MG63 (cell line): ENCODE measurements at regions not wholly inside any gene's neighbourhood (a gene's known extent, or its start where the extent isn't known, plus 50 kb on each side); places are given as distances from the start of the nearest gene placed in this dataset.

Source experiments
- DNase-seq: peaks from one replicate; pipeline ENCODE4 v3.0.0-alpha.2; 2020
- H3K27me3 ChIP-seq: fragments of 250-450 bp; sonication (Bioruptor Pico); 2 replicates; pipeline ENCODE4 v1.5.1; 2020; ENCODE audit warnings: mild to moderate bottlenecking, moderate library complexity
- H3K36me3 ChIP-seq: fragments of 250-450 bp; sonication (Bioruptor Pico); 2 replicates; pipeline ENCODE4 v1.5.1; 2020; ENCODE audit warnings: mild to moderate bottlenecking, moderate library complexity
- H3K4me3 ChIP-seq: fragments of 250-450 bp; sonication (Bioruptor Pico); 2 replicates; pipeline ENCODE4 v1.5.1; 2020; ENCODE audit warnings: mild to moderate bottlenecking, moderate library complexity
- H3K9me3 ChIP-seq: fragments of 250-450 bp; sonication (Bioruptor Pico); 2 replicates; pipeline ENCODE4 v1.5.1; 2020; ENCODE audit warnings: mild to moderate bottlenecking, moderate library complexity

DNA sequence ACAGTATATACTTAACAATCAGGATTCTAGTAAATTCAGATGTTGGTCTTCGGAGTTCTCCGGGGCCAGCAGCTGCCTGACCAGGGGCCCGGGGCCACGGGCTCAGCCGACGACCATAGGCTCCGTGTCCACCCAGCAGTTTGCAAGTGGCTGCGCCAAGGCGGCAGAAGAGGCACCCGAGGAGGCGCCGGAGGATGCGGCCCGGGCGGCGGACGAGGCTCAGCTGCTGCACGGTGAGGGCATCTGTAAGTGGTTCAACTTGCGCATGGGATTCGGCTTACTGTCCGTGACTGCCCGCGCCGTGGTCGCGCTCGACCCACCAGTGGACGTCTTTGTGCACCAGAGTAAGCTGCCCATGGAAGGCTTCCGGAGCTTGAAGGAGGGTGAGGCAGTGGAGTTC is 136.3 kb downstream of the NUP35 start:
- DNase-seq: no peak
- Histone ChIP-seq H3K4me3 (no peak overlapping the region), H3K27me3 (no peaks in the 10 kb centered on the region), H3K9me3 (no peaks in the 10 kb centered on the region), H3K36me3 (no peaks in the 10 kb centered on the region)

DNA sequence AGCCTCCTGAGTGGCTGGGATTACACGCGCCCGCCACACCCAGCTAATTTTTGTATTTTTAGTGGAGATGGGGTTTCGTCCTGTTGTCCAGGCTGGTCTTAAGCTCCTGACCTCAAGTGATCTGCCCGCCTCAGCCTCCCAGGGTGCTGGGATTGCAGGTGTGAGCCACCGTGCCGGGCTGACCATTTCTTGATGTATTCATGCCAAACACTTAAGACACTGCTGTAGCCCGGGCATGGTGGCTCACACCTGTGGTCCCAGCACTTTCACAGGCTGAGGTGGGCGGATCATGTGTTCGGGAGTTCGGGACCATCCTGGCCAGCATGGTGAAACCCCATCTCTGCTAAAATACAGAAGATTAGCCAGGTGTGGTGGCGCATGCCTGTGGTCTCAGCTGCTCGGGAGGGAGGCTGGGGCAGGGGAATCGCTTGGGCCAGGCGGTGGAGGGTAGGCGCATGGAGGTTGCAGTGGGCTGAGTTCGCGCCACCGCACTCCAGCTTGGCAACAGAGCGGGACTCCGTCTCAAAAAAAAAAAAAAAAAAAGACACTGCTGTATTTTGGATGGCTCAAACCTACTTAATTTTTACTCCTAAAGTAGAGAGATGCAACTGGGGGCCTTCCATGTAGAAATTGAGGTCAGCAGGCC is 140.8 kb downstream of the NUP35 start:
- no peaks in the 10 kb centered on the region for H3K27me3 ChIP-seq
- DNase-seq: no peak
- H3K4me3 ChIP-seq: no peak overlapping the region
- no peaks in the 10 kb centered on the region for H3K9me3 ChIP-seq
- H3K36me3 ChIP-seq: no peaks in the 10 kb centered on the region

DNA sequence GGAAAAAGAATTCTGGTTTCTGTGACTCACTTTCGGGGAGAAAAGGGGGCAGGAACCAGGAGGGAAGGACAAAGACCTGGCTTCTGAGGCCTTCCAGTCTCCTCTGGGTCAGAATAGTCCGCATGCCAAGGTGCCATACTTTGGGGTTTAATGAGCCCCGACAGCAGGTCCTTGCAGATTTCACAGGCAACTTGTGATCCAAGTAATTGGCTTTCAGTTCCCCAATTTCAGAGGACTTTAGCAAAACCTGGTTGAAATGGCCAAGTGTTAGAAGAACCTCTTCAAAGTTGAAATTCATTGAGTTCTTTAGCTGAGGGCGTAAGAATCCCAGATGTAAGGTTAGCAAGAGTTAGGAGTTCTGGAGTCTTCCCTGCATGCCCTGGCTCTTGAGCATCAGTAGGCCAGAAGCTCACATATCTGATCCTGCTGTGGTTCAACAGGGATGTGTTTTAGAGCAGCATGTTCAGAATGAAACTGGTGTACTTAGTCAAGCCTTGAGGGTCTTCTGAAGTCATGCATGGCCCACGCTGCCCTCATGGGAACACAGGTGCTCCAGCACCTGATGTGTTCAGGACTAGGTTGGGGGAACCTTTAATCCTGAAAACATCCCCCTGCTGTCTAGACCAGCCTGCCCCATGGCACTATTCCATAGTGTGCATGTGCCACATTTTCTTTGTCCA is 143.0 kb downstream of the NUP35 start:
- Histone ChIP-seq H3K27me3 (no peaks in the 10 kb centered on the region), H3K4me3 (no peak overlapping the region), H3K36me3 (no peaks in the 10 kb centered on the region), H3K9me3 (no peaks in the 10 kb centered on the region)
- DNase-seq: no peak

- DNase-seq: no peak
- H3K27me3 ChIP-seq: no peaks in the 10 kb centered on the region
- H3K9me3 ChIP-seq: no peaks in the 10 kb centered on the region
- no peaks in the 10 kb centered on the region for H3K36me3 ChIP-seq
- no peak overlapping the region for H3K4me3 ChIP-seq
Observed at GRCh38 chr2:183269956-183270355, 145.7 kb downstream of the NUP35 start.

GRCh38 chr2:183283209-183283608 is 159.0 kb downstream of the NUP35 start:
- H3K4me3 ChIP-seq: no peak overlapping the region
- H3K9me3 ChIP-seq: peaks cover 13% of the 10 kb centered on the region
- no peaks in the 10 kb centered on the region for H3K36me3 ChIP-seq
- DNase-seq: no peak
- no peaks in the 10 kb centered on the region for H3K27me3 ChIP-seq

GRCh38 chr2:183284606-183285005 is 160.4 kb downstream of the NUP35 start:
- no peak overlapping the region for H3K4me3 ChIP-seq
- peak; percentile 45 for DNase-seq
- peaks cover 13% of the 10 kb centered on the region for H3K9me3 ChIP-seq
- H3K36me3 ChIP-seq: no peaks in the 10 kb centered on the region
- no peaks in the 10 kb centered on the region for H3K27me3 ChIP-seq

DNA sequence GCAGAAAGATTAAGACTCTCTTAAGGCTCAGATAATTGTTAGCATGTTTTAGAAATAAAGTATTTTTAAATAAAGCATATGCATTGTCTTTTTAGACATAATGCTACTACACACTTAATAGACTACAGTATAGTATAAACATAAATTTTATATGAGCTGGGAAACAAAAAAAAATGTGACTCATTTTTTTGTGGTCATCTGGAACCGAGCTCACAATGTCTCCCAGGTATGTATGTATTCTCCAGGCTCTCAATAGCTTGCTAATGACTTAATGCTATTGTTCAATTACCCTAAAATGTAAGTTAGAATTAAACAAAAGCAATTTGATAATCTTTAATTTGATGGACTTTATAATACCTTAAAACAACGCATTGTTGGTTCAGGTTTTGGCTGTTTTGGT is 167.2 kb downstream of the NUP35 start:
- DNase-seq: no peak
- Histone ChIP-seq H3K36me3 (no peaks in the 10 kb centered on the region), H3K27me3 (no peaks in the 10 kb centered on the region), H3K9me3 (0 out of 2 replicates have a peak, but pooled peaks cover under 1% of the 10 kb centered on the region), H3K4me3 (no peak overlapping the region)

DNA sequence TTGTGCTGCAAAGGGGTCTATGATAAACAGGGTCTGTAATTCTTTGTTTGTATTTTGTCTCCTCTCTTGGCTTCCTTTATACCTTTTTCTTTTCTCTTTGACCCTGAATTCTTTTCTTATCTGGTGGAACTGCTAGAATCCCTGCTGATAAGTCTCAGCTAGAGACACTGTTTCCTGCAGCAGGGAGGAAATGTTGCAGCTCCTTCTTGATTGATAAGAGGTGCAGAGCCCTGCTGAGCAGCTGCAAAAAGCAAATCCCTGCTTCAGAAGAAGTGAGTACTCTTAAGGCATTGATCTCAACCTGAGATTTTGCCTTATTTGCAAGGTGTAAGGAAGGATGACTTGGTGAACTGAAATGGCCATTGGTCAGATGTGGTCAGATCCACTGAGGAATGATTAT is 167.8 kb downstream of the NUP35 start:
- Histone ChIP-seq H3K4me3 (no peak overlapping the region), H3K36me3 (no peaks in the 10 kb centered on the region), H3K9me3 (no peaks in the 10 kb centered on the region), H3K27me3 (no peaks in the 10 kb centered on the region)
- no peak for DNase-seq

GRCh38 chr2:183339311-183339710 is 215.1 kb downstream of the NUP35 start:
- H3K9me3 ChIP-seq: no peaks in the 10 kb centered on the region
- no peaks in the 10 kb centered on the region for H3K27me3 ChIP-seq
- H3K36me3 ChIP-seq: no peaks in the 10 kb centered on the region
- no peak for DNase-seq
- no peak overlapping the region for H3K4me3 ChIP-seq

GRCh38 chr2:183341057-183341456 is 216.8 kb downstream of the NUP35 start:
- no peaks in the 10 kb centered on the region for H3K27me3 ChIP-seq
- H3K4me3 ChIP-seq: no peak overlapping the region
- no peak for DNase-seq
- H3K36me3 ChIP-seq: no peaks in the 10 kb centered on the region
- H3K9me3 ChIP-seq: no peaks in the 10 kb centered on the region

DNA sequence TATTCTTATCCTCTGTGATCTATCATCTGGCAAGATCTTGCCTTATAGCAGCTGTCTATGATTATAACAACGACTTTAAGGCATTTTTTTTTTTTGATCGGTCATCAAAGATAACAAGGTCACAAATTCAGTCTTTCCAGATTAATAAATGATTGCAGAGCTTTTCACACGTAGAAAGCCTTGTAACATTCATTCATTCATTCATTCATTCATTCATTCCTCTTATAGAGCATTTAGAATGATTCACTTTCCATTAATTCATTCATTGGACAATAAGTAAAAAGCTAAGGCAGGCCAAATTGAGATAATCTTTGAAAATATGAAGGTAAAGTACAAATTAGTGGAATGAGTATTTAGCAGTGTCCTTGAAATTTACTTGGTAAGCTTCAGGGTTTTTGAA is 223.7 kb downstream of the NUP35 start:
- no peaks in the 10 kb centered on the region for H3K9me3 ChIP-seq
- no peak overlapping the region for H3K4me3 ChIP-seq
- no peaks in the 10 kb centered on the region for H3K27me3 ChIP-seq
- DNase-seq: no peak
- no peaks in the 10 kb centered on the region for H3K36me3 ChIP-seq

- Histone ChIP-seq H3K36me3 (no peaks in the 10 kb centered on the region), H3K4me3 (no peak overlapping the region), H3K9me3 (no peaks in the 10 kb centered on the region), H3K27me3 (no peaks in the 10 kb centered on the region)
- no peak for DNase-seq
Observed at GRCh38 chr2:183348492-183348891, 224.2 kb downstream of the NUP35 start.

DNA sequence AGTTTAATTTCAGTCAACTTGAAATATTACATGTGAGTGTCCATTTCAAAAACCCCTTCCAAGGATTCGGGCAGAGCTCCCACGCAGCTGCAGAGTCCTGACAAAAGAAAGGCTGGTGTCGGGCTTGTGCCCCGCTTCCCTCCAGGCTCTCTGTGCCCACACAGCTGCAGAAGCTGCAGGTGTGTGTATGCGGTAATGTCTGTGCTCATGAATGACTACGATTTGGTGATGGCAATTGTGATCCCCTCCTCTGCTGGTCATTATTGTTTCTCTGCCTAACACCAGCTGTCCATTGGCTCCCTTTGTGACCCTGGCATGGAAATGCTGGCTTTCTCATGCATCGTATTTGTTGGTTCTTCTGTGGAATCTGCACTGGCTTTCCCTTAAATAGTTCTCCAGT is 224.8 kb downstream of the NUP35 start:
- no peak for DNase-seq
- H3K36me3 ChIP-seq: no peaks in the 10 kb centered on the region
- no peak overlapping the region for H3K4me3 ChIP-seq
- H3K9me3 ChIP-seq: no peaks in the 10 kb centered on the region
- H3K27me3 ChIP-seq: no peaks in the 10 kb centered on the region

DNA sequence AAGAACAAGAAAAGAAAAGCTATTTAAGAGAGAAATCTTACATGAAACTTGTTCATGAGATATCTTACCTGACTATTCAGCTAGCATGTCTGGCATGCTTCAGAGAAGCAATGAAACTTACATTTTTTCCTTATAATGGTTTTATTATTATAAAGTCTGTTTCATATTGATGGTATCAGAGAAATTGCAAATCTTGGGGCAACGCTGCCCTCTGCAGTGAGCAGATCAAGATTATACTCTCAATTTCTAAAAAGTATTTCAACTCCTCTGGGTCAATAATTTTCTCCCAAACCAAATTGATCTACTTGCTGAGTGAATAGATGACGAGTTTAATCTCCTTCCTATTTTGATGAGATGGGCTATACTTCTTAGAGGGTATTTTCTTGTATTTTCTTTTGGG is 235.6 kb downstream of the NUP35 start:
- Histone ChIP-seq H3K27me3 (no peaks in the 10 kb centered on the region), H3K4me3 (no peak overlapping the region), H3K36me3 (no peaks in the 10 kb centered on the region), H3K9me3 (no peaks in the 10 kb centered on the region)
- DNase-seq: peak; percentile 3

- Histone ChIP-seq H3K27me3 (no peaks in the 10 kb centered on the region), H3K9me3 (no peaks in the 10 kb centered on the region), H3K4me3 (no peak overlapping the region), H3K36me3 (no peaks in the 10 kb centered on the region)
- no peak for DNase-seq
Observed at GRCh38 chr2:183371545-183371944, 247.3 kb downstream of the NUP35 start.

- no peak for DNase-seq
- Histone ChIP-seq H3K9me3 (no peaks in the 10 kb centered on the region), H3K27me3 (no peaks in the 10 kb centered on the region), H3K36me3 (no peaks in the 10 kb centered on the region), H3K4me3 (no peak overlapping the region)
Observed at GRCh38 chr2:183375821-183376220, 251.6 kb downstream of the NUP35 start.

- H3K27me3 ChIP-seq: no peaks in the 10 kb centered on the region
- H3K4me3 ChIP-seq: no peak overlapping the region
- H3K9me3 ChIP-seq: peaks cover 14% of the 10 kb centered on the region
- no peaks in the 10 kb centered on the region for H3K36me3 ChIP-seq
- DNase-seq: no peak
Observed at GRCh38 chr2:183383854-183384253, 259.6 kb downstream of the NUP35 start.

DNA sequence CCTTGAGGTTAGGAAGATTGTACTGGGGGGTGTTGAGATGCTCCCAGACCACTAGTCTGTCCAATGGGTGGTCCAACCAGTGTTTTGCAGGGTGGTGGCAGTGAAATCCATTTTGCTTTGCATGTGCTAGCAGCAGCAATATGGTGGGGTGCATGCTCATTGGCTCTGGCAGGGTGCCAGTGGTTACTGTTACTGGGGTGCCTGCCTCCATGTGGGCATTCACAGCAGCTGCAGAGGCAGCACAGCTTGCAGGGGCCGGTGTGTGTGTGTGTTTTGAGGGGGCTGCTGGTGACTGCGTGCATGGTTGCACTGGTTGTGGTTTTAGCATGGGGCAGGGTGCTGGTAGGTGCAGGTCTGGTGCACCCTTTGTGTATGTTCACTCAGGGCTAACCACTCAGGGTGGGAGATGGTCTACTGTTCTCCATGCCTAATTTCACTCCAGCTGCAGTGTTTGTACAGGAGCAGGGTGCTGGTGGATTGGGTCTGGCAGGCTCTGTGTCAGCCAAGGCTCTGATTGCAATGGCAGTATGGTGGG is 265.4 kb downstream of the NUP35 start:
- Histone ChIP-seq H3K27me3 (no peaks in the 10 kb centered on the region), H3K4me3 (no peak overlapping the region), H3K36me3 (no peaks in the 10 kb centered on the region), H3K9me3 (peaks cover 14% of the 10 kb centered on the region)
- no peak for DNase-seq
